ENCODE measurements at regions not wholly inside any gene's neighbourhood (a gene's known extent, or its start where the extent isn't known, plus 50 kb on each side); places are given as distances from the start of the nearest gene placed in this dataset.

DNA sequence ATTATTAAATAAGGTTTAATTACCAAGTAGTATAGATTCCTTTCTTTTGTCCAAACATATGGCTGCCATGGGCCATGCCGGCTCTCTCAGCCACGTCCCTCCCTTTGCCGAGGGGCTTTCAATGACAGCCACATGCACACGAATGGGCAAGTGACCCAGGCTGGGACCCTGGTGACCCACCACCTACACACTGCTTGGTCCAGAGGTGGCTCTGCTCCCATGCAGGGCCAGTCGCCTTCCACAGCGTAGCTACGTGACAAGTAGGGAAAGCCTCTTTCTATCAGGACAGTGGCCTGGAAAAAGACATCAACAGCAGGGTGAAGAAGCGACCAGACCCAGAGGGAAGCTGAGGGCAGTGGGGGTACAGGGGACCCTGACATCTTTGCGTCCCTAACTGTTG is 152.8 kb upstream of the CST7 start:
- DNase-seq (ENCODE audit: low read depth), result no peak

DNA sequence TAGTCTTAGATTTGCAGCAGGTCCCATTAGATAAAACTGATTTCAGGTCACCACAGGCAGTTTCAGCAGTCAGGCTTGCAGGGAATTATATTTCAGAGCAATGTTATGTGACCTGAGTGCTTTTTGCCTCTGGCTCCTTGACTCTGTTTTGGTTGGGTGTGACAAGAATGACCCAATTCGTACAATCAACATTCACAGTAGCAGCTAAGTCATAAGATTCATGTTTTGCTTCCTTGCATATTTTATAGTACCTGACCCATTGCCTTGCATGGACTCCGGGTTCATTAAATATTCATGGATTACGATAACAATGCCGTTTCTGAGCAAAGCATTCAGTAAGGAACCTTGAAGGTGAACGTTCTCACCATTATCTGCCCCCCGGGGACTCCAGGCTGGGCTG is 152.0 kb upstream of the CST7 start:
- DNase-seq (ENCODE audit: low read depth), result no peak

DNA sequence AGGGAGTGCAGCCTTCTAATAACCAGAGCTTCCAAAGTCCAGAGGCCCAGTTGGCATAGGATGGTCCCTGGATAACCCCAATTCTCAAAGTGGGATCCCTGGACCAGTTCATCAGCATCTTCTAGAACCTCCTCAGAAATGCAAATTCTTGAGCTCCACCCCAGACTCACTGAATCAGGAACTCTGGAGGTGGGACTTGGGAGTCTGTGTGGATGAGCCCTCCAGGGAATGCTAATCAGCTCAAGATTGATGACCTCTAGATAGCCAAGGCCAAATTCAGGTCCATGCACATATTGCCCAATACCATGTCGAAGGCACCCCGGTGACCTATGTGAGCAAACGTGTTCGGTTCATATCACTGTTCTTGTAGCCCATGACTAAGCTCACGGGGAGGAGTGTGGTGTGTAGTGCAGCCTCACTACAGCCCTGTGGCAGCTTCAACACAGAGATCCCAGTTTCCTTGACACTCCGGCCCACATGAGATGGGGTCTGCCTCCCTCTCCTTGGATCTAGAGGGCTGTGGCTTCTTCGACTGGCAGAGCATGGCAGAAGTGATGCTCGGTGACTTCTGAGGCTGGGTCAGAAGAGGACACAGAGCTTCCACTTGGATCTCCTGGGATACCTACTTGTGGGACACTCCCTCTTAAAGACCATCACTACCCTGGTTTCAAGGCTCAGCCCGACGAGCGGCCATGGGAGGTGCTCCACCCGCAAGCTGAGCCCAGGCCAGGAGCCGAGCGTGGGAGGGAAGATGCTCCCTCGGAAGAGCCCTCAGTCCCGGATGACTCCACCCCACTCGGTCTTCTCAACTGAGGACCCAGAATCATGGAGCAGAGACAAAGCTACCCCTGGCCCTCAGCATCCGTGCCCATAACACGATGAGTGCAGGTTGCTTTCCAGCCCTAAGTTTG is 151.1 kb upstream of the CST7 start:
- DNase-seq (ENCODE audit: low read depth), result no peak

DNA sequence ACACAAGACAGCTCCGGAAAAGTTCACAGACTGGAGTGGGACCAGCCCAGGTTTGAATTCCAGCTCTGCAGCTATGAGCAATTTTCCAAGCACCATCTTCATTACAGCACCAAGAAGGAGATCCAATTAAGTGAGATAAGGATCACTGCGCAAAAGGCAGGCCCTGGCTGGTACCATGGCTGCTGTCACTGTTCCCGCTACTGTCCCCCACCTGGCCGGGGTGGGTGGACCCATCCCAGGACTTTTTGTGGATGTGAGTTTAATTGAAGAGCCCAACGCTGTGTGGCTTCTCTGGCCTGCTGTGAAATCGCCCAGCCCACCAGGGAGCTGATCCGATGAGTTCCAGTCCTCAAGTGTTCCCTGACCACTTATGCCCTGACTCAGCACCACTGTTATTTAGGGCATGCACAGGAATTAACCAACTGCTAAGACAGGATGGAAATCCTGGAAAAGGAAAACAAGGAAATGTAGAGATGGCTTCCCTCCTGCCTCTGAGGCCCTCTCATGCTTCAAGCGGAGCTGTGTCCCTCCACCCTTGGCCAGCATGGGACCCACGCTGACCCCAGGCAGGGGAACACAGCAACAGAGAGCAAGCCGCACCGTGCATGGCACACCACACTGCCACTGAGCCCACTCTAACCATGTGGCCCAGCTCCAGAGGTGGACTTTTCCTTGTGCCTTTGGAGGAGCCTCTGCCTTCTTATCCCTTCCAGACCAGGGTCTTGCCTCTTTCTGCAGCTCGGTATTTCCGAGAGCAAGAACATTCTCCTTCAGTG is 150.0 kb upstream of the CST7 start:
- no peak for DNase-seq (ENCODE audit: low read depth)

DNA sequence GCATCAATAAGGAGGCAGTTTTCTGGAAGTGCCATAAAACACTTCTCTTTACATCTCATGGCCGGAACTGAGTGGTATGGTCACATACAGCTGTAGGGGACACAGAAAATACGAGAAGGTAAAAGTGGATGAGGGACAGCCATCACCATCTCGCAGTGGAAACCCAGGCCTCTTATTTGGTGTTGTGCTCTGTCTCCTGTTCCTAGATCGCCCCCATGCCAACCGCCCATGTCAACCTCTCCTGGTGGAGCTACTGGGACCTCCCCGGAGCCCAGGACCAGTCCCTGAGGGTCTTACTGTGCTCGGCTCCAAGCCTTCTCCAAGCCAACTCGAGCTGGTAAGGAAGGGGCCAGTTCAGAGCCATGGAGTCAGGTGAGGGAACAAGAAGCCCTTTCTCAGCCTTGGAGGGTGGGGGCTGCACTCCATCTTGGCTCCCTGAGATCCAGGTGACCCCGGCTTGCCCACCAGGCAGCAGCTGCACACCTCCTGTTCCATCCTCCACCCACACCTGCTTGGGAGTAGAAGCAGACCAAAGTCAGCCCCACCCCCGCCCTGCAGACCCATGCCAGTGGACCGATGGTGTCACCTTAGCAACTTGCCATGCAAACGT is 149.0 kb upstream of the CST7 start:
- DNase-seq (ENCODE audit: low read depth), result no peak

DNA sequence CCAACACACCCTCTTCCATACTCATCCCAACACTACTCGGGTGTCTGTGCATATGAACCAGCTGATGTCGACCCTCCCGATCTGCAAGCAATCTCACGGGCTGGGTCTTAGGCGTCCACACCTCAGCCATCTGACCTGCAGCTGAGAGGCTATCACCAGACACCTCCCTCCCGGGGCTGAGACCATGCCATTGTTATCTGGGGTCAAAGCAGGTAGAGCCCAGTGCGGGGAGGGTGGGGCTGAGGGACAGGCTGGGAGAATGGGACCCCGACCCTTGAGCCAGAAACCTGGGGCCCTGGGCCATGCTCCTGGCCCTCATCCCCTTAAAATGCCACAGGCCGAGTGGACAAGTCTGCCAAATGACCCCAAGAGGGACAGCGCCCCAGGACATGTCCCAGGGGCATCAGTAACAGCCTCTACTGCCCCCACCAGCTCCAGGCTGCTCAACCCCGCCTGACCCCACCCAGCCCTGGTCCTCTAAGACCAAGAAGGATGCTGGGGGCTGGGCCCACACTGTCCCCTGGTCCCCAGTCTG is 146.7 kb upstream of the CST7 start:
- no peak for DNase-seq (ENCODE audit: low read depth)

DNA sequence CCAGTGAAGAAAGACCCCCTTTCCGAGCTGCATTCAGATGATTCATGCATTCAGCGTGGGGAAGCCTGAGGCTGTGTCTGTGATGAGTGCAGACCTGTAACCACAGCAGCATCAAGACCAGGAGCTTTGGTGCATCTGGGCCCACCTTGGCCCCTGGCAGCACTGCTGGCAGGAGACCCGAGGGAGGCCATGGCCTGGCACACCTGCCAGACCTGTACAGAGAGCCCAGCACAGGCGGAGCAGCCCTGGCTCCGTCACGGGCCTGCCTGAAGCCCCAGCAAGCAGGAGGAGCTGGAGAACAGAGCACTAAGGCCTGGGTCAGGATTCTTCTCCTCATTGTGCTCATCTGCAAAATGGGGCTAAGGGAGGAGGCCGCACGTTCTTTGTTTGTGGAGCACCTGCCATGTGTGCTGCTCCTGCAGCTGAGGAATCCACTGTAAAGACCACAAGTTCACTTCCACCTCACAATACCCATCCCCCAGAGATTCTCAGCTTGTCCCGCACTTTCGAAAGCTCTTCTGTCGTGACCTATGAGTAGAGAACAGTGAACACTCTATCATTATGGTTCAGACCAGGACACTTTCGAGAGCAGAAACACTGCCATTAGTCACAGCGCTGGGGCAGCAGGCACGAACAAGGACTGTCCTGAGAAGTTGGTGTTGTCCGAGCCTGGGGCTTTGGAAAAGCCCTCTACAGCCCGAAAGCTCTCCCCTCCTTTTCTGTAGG is 144.4 kb upstream of the CST7 start:
- DNase-seq (ENCODE audit: low read depth), result no peak

DNA sequence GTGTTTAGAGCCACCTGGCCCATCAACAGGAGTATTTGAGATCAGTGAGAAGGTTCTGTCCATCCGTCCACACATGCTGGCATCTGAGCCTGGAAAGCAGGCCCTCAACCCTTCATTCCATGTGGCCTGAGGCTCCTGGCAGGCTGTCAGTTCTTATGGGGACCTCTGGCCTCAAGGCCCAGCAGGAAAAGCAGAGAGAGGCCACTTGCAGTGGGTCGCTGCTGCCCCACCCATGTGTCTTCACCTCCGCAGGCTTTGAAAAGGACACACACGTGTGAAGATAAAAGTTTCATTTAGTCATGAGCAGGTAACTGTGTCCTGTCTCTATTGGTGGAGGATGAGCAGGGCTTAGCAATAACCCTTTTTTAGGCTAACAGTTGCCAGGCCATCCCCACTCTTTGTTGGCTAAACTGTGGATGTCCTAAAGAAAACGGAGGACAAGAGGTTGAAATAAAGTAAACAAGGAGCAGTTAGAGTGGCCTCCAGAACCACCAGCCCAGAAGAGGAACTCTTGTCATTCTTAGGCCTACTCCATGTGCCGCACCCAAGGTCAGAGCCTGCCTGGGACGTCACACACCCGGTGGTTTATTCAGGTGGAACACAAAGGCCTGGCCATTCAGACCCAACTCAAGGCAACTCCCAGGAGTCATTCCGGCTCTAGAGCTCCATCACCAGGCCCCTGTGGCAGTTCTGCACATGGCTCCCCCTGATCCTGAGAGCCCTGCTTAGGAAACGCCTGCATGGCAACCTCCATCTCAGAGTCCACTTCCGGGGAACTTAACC is 143.4 kb upstream of the CST7 start:
- no peak for DNase-seq (ENCODE audit: low read depth)

DNA sequence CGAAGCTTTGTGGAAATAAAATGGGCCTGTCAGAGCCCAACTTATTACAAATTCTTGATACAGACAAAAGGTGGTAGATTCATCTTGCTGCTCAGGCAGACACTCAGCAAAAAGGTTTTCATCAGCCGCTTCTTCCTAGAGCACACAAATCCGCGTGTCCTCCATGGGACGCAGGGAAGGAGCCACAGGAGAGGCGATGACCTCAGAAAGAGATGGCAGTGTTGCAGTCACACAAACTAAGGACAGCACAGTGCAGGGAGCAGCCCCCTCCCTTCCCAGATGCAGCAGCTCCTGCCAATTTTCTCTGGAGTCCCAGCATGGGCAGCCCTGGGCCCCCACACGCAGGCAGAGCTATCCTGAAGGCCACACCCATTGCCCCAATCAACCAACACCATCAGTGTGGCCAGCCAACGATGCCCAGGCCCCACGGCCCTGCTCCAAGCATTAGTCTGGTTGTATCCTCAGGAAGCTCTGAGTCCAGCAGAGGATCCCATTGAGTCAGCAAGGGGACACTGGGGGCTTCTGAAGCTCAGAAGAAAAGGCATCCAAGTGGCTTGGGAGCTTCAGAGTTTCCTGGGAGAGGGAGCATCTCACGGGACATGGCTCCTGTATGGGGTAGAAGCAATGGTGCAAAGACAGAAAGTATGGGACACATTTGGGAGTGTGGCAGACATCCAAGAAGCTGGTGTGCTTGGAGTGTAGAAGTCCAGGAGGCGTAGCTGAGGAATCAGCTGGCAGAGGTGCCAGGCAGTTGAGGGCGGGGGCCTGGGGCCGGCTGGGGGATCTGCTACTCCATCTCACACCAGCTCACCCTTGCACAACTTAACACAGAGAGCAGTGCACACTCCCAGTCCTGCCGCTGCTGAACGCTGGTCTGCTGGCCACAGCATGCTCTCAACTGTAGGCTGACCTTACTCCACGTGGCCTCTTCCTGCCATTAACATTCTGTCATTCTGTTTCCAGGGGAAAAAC is 142.1 kb upstream of the CST7 start:
- no peak for DNase-seq (ENCODE audit: low read depth)

DNA sequence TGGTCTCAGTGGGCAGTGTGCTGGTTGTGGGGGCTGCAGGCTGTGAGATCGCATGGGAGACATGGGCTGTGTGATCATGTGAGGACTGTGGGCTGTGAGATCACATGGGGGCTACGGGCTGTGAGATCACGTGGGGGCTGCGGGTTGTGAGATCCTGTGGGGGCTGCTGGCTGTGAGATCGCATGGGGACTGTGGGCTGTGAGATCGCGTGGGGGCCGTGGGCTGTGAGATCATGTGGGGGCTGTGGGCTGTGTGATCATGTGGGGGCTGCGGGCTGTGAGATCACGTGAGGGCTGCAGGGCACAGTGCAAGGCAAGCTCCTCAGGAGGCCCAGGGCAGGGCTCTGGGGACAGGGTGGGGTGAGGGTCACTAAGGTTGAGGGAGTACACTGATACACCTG is 140.5 kb upstream of the CST7 start:
- DNase-seq (ENCODE audit: low read depth), result no peak

DNA sequence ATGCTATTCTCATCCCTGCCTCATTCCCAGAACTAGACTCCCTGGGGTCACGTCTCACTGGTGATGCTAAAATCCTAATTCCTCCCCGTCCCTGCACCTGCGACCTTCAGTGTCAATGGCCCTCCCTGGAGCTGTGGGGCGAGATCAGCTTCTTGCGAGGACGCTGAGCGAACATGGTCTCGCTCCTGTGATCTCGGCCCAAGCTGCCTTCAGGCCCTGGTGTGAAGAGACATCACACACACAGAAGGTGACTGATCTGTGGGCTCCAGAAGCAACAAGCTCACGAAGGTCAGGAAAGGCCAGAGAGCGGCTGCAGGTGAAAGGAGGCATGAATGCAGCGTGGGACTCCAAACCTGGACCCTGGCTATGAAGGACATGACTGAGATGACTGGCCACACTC is 139.5 kb upstream of the CST7 start:
- no peak for DNase-seq (ENCODE audit: low read depth)

DNA sequence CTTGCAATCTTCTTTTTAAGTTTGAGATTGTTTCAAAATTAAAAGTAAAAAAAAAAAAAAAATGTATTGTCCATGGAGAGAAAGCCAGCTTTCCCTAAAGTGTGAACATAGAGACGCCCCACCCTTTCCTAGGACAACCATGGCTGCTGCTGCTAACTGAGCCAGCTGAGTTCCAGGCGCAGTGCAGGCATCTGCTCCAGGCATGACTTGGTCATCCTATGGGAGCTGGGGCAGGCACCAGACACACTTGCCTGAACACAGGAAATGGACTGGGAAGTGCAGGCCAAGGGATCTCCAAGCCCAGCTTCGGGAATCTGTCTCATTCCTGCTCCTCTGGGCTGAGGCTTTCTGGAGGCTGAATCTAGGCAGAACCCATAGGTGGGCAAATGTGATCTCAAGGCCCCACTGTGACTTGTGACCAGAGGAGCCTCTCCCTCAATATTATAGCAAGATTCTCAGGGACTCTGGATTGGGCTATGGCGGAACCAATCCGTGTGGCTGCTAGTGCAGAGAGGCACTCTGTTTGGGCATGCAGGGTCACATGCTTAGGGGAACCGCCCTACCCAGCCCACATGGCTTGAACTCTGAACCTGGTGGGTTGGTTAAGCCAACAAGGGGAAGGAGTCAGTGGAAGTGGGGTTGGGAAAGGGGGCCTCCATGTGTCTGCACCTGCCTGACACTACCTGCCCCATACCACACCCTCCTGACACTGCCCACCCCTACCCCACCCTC is 138.2 kb upstream of the CST7 start:
- no peak for DNase-seq (ENCODE audit: low read depth)

DNA sequence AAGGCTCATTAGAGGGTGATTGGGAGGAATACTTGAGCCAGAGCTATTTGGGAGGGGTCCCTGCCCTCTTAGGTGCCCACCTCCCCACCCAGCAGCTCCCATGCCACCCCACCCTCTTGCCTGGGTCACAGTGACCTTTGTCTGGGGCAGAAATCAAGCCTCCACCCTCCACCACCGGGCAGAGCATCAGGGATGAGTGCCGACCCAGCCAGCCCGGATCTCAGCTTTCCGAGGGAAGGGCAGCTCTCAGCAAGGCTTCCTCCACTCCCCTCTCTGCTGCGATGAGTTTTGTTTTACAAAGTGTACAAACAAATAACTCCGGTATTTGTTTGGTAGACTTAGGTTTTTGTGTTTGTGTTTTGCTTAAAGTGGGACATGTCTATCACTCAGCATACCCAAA is 136.7 kb upstream of the CST7 start:
- DNase-seq (ENCODE audit: low read depth), result no peak

DNA sequence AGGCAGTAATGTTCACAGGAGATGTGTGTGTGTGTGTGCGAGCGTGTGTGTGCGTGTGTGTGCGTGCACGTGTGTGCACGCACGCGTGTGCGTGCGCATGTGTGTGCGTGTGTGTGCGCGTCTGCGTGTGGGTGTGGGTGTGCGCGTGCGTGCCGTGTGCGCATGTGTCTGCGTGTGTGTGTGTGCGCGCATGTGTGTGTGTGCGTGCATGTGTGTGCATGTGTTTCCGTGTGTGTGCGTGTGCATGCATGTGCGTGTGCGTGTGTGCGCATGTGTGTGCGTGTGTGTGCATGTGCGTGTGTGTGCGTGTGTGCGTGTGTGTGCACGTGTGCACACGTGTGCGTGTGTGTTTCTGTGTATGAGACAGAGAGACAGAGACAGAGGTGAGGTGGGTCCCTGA is 136.0 kb upstream of the CST7 start:
- DNase-seq (ENCODE audit: low read depth), result no peak

DNA sequence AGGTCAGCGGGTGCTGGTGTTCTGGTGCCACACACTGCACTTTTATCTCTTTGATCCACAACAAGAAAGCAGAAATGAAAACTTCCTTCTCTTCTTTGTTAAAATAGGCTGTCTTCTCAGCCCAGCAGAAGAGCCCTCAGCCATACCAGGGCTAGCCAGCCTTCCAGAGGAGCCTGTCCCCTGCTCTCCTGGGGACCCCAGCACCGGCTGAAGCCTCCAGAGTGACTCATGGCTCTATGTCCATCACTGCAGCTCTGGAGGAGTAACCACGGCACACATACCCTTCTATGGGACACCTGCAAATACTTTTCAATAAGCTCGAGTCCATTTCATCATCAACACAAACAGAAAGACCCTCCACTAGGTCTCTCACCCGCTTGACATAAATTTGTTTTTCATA is 135.6 kb upstream of the CST7 start:
- no peak for DNase-seq (ENCODE audit: low read depth)

DNA sequence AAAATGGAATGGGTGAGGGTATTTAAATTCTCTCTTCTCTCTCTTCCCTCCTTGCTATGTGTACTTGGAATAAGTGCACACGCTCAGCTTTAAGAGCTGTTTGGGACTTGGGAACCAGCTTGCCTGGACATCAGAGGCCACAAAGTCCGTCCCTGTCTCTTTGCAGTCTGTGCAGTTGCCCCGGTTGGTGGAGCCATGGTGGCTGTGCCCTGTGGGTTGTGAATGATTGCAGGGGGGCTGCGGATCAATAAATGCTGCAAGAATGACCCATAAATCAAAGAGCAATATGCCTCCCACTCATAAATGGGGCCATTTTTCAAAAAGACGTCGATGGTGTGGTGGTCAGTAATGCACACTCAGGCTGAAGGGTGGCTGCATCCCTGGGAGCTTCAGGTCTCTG is 135.1 kb upstream of the CST7 start:
- DNase-seq (ENCODE audit: low read depth), result no peak

DNA sequence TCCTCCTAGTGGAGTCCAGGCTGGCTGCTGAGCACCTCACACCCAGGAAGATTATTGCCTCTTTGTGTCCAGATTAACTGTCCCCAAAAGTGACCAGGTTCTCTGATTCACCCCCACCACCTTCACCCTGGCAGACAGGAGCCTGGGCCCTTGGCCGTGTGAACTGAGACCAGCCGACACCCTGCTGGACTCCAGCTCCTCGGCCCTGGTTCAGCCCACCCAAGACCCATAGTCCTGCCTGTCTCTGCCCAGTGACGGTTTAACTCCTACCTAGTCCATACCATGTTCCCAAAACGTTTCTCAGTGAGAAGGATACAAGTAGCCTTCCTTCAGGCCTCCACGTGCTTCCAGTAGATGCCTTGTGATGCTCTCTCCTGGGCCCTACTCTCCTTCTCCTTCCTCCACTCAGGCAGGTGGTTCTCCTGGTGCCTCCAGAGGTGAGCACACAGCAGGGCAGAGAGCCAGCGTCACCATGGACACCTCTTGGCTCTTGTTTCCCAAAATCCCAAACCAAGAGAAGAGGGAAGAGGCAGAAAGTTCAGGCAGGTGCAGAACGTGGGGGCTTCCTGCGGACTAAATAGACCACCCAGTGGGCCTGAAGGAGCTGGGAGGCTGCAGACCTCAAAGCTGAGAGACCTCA is 134.4 kb upstream of the CST7 start:
- DNase-seq (ENCODE audit: low read depth), result no peak

DNA sequence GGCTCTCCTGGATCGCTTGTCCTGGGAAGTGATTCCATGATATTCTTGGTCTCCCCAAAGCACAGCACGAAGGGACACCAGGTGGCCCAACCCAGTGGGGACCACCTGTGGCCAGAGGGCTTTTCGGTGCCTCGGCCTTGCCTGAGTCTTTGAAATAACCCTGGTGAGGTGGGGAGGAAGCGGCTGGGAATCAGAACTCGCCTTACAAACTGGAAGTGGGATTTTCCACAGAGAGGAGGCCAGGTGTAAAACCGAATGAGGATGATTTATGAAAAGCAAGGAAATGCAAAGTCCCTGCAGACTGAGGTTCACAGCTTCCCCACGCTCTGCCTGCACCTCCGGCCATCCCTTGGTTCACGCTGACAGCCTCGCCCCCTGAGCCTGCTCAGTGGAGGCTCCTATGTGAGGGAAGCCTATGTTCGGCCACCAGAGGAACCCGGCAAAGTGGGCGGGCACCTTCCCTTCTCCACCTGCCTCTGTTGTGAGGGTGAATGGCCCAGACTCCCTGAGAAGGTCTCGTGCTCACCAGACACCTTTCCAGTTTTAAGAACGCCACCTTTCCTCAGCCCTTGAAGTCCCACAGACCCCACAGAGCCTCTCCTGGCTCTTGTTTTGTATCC is 133.8 kb upstream of the CST7 start:
- DNase-seq (ENCODE audit: low read depth), result no peak
